Omental fat pad (tissue), 3 donors: ENCODE measurements at regions not wholly inside any gene's neighbourhood (a gene's known extent, or its start where the extent isn't known, plus 50 kb on each side); places are given as distances from the start of the nearest gene placed in this dataset.

Source experiments
- ATAC-seq: fragments of 150-250 bp; one replicate; pipeline ENCODE4 v1.9.1; 2016; ENCODE audit warnings: mild to moderate bottlenecking, moderate library complexity; ENCODE audit not compliant: low FRiP score
- DNase-seq: peaks from one replicate; pipeline ENCODE4 v3.0.0-alpha.2; 2019; ENCODE audit warnings: low spot score
- TF ChIP-seq, protein P1 (sequence below), 3 donors: fragments of 450-650 bp; IDR thresholded peaks; one replicate each; pipeline ENCODE4 v1.5.1; 2016 to 2017; ENCODE audit warnings: antibody characterized with exemption in 3 of 3, mild to moderate bottlenecking in 3 of 3, moderate library complexity in 2 of 3

DNA sequence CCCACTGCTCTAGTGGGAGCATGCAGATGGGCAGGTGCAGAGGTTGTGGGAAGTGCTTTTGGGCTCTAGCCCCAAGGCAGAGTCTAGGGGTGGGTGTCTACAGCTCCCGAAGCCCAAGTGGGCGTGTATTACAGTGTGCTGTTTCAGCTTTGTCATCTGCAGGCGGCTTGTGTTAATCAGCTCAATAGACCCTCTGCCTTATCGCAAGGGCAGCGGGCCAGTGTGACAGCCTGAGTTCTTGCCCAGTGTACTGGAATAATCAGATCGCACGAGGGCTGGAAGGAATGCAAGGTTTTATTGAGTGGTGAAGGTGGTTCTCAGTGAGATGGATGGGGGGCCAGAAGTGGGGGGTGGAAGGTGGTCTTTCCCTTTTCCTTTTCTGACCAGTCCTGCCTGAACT is 529.4 kb upstream of the AMOT start:
- ATAC-seq, result no peak
- TF ChIP-seq, protein P1, sequence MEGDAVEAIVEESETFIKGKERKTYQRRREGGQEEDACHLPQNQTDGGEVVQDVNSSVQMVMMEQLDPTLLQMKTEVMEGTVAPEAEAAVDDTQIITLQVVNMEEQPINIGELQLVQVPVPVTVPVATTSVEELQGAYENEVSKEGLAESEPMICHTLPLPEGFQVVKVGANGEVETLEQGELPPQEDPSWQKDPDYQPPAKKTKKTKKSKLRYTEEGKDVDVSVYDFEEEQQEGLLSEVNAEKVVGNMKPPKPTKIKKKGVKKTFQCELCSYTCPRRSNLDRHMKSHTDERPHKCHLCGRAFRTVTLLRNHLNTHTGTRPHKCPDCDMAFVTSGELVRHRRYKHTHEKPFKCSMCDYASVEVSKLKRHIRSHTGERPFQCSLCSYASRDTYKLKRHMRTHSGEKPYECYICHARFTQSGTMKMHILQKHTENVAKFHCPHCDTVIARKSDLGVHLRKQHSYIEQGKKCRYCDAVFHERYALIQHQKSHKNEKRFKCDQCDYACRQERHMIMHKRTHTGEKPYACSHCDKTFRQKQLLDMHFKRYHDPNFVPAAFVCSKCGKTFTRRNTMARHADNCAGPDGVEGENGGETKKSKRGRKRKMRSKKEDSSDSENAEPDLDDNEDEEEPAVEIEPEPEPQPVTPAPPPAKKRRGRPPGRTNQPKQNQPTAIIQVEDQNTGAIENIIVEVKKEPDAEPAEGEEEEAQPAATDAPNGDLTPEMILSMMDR (IDR thresholded peaks at IDR 0.05), result no peak
- no peak for DNase-seq

DNA sequence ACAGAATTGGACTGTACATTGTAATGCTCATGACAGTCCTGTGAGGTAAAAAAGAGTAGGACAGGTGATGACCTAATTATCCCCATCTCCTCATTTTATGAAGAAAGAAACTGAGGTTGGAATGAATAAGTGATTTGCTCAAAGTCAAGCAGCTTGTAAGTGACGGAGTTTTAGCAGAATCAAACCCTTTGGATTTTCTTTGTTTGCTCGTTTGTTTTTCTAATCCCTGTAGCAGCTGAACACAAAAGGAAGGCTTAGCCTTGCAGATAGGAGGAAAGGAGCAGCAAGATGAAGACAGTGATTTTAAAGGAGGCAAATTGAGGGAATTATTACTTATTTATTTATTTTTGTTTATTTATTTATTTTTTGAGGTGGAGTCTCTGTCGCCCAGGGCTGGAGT is 528.4 kb upstream of the AMOT start:
- ATAC-seq (no peak), DNase-seq (no peak)
- TF ChIP-seq, protein P1 (IDR thresholded peaks at IDR 0.05), result no peak

DNA sequence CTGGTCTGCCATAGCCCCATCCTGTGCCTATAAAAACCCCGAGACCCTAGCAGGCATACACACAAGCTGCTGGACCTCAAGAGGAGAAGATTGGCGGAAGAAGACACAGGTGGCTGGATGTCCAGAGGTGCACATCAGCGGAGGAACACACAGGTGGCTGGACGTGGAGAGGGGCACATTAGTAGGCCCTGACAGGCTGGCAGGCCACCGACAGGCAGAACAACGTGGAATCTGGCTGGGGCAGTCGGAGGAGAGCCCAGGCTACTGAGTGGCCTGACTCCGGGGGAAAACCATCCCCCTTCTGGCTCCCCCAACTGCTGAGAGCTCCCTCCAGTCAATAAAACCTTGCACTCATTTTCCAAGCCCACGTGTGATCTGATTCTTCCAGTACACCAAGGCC is 512.5 kb upstream of the AMOT start:
- ATAC-seq (no peak), DNase-seq (no peak)
- TF ChIP-seq, protein P1 (IDR thresholded peaks at IDR 0.05), result no peak

DNA sequence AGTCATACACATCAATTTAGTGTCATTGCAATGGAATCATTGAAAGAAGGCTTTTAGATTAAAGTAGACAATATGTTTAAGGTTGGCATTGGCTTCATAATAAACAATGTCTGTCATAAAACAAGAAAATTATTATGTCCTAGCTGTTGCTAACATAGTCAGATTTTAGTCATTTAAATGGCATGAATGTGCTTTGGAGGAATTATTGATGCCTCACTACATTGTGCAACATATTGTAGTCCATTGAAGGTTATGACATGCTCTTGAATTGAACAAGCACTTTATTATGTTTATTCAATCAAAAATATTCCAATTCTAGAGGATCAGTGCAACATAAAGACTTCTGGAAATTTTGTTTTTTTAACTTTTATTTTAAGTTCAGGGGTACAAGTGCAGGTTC is 489.8 kb upstream of the AMOT start:
- ATAC-seq (no peak), DNase-seq (no peak)
- TF ChIP-seq, protein P1 (IDR thresholded peaks at IDR 0.05), result no peak

DNA sequence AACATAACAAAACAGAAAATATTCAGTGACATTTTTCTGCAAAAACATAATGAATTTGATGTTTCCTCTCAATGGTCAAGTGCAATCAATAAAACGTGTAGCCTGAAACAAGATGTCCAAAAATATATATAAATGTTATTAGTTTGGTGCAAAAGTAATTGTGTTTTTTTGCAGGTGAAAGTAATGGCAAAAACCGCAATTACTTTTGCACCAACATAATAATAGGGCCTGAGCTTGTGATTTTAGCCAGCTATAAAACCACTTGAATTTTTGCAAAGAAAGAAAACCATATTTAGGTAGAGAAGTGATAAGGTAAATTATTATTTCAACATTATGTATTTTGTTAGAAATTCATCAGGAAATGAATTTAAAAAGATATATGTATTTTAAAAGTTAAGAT is 475.3 kb upstream of the AMOT start:
- ATAC-seq, result no peak
- TF ChIP-seq, protein P1 (IDR thresholded peaks at IDR 0.05), result no peak
- DNase-seq, result no peak

DNA sequence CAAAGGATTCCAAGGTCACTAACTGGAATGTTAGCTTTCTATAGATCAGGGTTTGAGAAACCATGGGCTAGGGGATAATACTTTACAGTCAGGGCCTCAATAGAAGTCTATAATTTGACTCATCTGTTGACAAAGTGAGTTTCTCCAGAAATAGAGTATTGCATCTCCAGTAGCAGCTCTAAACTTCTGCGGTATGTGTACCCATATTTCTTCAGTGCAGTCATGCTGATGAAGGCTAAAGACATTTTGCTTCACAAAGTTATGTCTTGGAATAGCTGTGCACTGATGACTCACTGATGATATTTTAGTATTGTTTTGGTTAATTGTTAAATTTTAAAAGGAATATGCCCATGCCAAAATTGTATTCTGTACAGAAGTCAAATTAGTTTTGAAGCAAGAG is 464.9 kb upstream of the AMOT start:
- no peak for DNase-seq
- no peak for ATAC-seq
- TF ChIP-seq, protein P1 (IDR thresholded peaks at IDR 0.05), result no peak

DNA sequence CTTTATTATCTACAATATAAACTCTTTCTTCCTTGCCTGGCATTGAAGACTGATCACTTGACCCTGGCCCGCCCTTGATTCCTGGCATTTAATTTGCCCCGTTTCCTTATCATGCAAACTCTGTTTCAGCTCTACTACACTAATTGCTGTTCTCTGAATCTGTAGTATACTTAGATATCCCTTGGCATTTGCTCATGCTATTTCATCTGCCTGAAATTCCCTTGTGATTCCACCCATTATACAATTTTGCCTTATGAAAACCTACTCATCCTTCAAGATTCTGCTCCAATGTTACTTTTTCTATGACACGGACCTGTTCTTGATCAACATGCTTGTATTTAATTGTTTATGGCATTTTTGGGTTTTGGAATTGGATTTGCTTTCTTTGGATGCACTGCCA is 459.9 kb upstream of the AMOT start:
- no peak for DNase-seq
- TF ChIP-seq, protein P1 (IDR thresholded peaks at IDR 0.05), result no peak
- ATAC-seq, result no peak
